ENCODE measurements at regions not wholly inside any gene's neighbourhood (a gene's known extent, or its start where the extent isn't known, plus 50 kb on each side); places are given as distances from the start of the nearest gene placed in this dataset.

GRCh38 chr7:34312624-34313023 is 345.4 kb upstream of the NPSR1 start:
- in situ Hi-C loops (cut with MboI), result no loop called here
- DNase-seq (ENCODE audit: extremely low read depth in 1 of 4, low spot score in 3 of 4), result no peak
- FAIRE-seq, result no peak
- Histone ChIP-seq H3K79me2 (ENCODE audit: control insufficient read depth, insufficient read depth, low read length) (no peaks in the 10 kb centered on the region), H3K4me3 (no peak overlapping the region), H3K9me1 (ENCODE audit: control insufficient read depth, insufficient read depth, low read length) (no peaks in the 10 kb centered on the region), H3K27me3 (ENCODE audit: control insufficient read depth in 2 of 2, insufficient read depth in 2 of 2, low read length in 2 of 2) (no peaks in the 10 kb centered on the region), H3K36me3 (ENCODE audit: control insufficient read depth, insufficient read depth, low read length) (no peaks in the 10 kb centered on the region), H4K20me1 (replicated peaks; ENCODE audit: control insufficient read depth, insufficient read depth, low read length) (no peaks in the 10 kb centered on the region), H3K4me2 (ENCODE audit: insufficient read depth, low read length) (no peak overlapping the region), H3K9ac (ENCODE audit: insufficient read depth in 1 of 2, low read depth in 2 of 2, low read length in 2 of 2) (no peak overlapping the region), H3K27ac (ENCODE audit: extremely low read depth, low read depth, low read length) (no peak overlapping the region), H3K9me3 (replicated peaks; ENCODE audit: control insufficient read depth, insufficient read depth, low read depth, low read length) (0 out of 2 replicates have a peak, but pooled peaks cover 1% of the 10 kb centered on the region), H3K4me1 (replicated peaks in 1 of 2; ENCODE audit: control insufficient read depth in 2 of 2, insufficient read depth in 2 of 2, low read length in 2 of 2) (no peaks in the 10 kb centered on the region), H2AFZ (ENCODE audit: low read depth, low read length) (no peak overlapping the region)
- TF ChIP-seq ZC3H4 (CRISPR knock-in tag; IDR thresholded peaks at IDR 0.05; ENCODE audit: borderline replicate concordance), result no peak
- peak; percentile 61 for TF ChIP-seq RBM25 (IDR thresholded peaks at IDR 0.05; ENCODE audit: low read depth, low read length, severe bottlenecking)
- peak; percentile 10 for TF ChIP-seq ZNF146 (CRISPR knock-in tag; IDR thresholded peaks at IDR 0.05; ENCODE audit: unreplicated experiment)
- ATAC-seq, result no peak
- CTCF ChIA-PET (ENCODE audit: low intra/inter-chr PET ratio), result interaction anchor here (0.7 kb wide), 1 partner anchor 303 kb away, joined by 3 read pairs; no protein-coding TSS in a partner anchor
- WGBS (ENCODE audit: insufficient coverage, low coverage, missing lambda C conversion rate), result 0% methylated on average over 3 of the region's 3 CpGs
- POLR2A ChIA-PET, result no interaction called here
- intact Hi-C loops (cut with micrococcal nuclease), result no loop called here
- BruUV-seq (replicated peaks), result no TSS peak

- intact Hi-C loops (cut with micrococcal nuclease), result no loop called here
- WGBS (ENCODE audit: insufficient coverage, low coverage, missing lambda C conversion rate), result 0% methylated on average over 2 of the region's 2 CpGs
- Histone ChIP-seq H3K4me2 (ENCODE audit: insufficient read depth, low read length) (no peak overlapping the region), H3K4me3 (no peak overlapping the region), H3K4me1 (replicated peaks in 1 of 2; ENCODE audit: control insufficient read depth in 2 of 2, insufficient read depth in 2 of 2, low read length in 2 of 2) (no peaks in the 10 kb centered on the region), H3K9me3 (replicated peaks; ENCODE audit: control insufficient read depth, insufficient read depth, low read depth, low read length) (0 out of 2 replicates have a peak, but pooled peaks cover 1% of the 10 kb centered on the region), H3K36me3 (ENCODE audit: control insufficient read depth, insufficient read depth, low read length) (no peaks in the 10 kb centered on the region), H3K9me1 (ENCODE audit: control insufficient read depth, insufficient read depth, low read length) (no peaks in the 10 kb centered on the region), H3K27me3 (ENCODE audit: control insufficient read depth in 2 of 2, insufficient read depth in 2 of 2, low read length in 2 of 2) (no peaks in the 10 kb centered on the region), H2AFZ (ENCODE audit: low read depth, low read length) (no peak overlapping the region), H3K9ac (ENCODE audit: insufficient read depth in 1 of 2, low read depth in 2 of 2, low read length in 2 of 2) (no peak overlapping the region), H3K79me2 (ENCODE audit: control insufficient read depth, insufficient read depth, low read length) (no peaks in the 10 kb centered on the region), H4K20me1 (replicated peaks; ENCODE audit: control insufficient read depth, insufficient read depth, low read length) (no peaks in the 10 kb centered on the region), H3K27ac (ENCODE audit: extremely low read depth, low read depth, low read length) (no peak overlapping the region)
- POLR2A ChIA-PET, result no interaction called here
- FAIRE-seq (no peak), ATAC-seq (no peak), DNase-seq (ENCODE audit: extremely low read depth in 1 of 4, low spot score in 3 of 4) (no peak)
- no peak for TF ChIP-seq RBM39 (optimal IDR thresholded peaks at IDR 0.05; ENCODE audit: low read depth, low read length)
- no peak for TF ChIP-seq HCFC1 (IDR thresholded peaks at IDR 0.05; ENCODE audit: low read depth, low read length)
- TF ChIP-seq RFX1 (IDR thresholded peaks at IDR 0.05), result no peak
- no peak for TF ChIP-seq TCF7 (IDR thresholded peaks at IDR 0.05; ENCODE audit: borderline replicate concordance)
- TF ChIP-seq, protein P1, sequence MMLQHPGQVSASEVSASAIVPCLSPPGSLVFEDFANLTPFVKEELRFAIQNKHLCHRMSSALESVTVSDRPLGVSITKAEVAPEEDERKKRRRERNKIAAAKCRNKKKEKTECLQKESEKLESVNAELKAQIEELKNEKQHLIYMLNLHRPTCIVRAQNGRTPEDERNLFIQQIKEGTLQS (IDR thresholded peaks at IDR 0.05), result no peak
- TF ChIP-seq, protein P1 (CRISPR knock-in tag; conservative IDR thresholded peaks at IDR 0.05), result no peak
- no peak for TF ChIP-seq SMAD4 (CRISPR knock-in tag; conservative IDR thresholded peaks at IDR 0.05)
- no TSS peak for BruUV-seq (replicated peaks)
- CTCF ChIA-PET (ENCODE audit: low intra/inter-chr PET ratio), result no interaction called here
- in situ Hi-C loops (cut with MboI), result no loop called here
Measured at GRCh38 chr7:34313289-34313688, 344.7 kb upstream of the NPSR1 start.
